ENCODE measurements at regions not wholly inside any gene's neighbourhood (a gene's known extent, or its start where the extent isn't known, plus 50 kb on each side); places are given as distances from the start of the nearest gene placed in this dataset.

- no peak for DNase-seq
These were observed 127.0 kb downstream of the METTL4 start for GRCh38 chr18:2444201-2444875.

DNA sequence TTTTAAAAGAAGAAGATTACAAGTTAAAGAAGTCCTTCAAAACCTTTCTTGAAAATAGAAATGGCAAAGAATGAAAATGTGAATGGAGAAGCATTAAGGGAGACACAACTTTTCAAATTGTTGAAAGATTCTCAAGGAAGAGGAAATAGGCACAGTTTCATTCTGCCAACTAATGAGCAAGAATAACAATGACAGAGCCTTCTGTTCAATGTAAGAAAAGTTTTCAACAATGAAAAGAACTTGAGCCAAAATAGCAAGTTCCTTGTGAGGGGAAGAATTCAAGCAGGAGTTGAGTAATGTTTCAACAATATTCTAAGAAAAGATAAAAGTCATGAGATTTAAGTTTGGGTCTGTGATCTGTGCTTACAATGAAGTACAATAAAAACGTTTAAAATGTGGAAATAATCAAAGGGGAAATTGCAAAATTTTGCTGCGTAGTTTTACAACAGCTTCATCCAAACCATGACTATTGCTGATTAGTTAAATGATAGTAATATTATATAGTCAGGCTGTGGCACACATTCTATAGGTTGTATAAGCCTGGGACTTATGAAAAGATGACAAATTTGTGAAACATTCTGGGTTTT is 122.6 kb downstream of the METTL4 start:
- DNase-seq: no peak

DNA sequence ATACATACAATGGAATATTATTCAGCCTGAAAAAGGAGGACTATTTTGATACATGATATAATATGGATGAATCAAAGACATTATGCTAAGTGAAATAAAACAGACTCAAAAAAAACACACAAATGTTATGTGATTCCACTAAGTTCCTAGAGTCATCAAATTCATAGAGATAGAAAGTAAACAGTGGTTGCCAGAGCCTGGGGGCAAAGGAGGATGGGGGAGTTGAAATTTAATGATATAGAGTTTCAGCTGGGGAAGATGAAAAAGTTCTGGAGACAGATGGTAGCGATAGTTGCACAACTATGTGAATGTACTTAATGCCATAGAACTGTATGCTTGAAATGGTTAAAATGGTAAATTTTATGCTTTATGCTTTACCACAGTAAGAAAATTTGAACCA is 119.7 kb downstream of the METTL4 start:
- DNase-seq: no peak

GRCh38 chr18:2459886-2460285 is 111.4 kb downstream of the METTL4 start:
- no peak for DNase-seq

- no peak for DNase-seq
These were observed 104.3 kb downstream of the METTL4 start for GRCh38 chr18:2466978-2467377.

DNA sequence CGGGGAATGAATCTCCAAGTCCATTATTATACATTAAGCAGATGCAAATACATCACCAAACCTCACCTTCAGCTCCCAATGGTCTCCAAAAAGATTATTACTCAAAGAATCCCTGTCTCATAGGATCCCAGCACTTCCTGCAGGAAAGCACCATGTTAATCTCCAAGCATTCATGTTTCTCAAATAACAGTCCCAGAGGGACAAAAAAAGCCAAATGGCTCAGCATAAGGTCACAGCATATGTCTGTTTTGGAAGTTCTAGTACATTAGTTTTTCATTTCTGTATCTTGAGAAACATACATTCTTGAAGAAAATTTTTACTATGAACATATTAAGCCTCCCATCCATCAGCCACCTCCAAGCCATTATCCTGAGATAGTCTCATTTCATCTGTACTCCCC is 103.3 kb downstream of the METTL4 start:
- DNase-seq: no peak

- DNase-seq: no peak
These were observed 99.8 kb downstream of the METTL4 start for GRCh38 chr18:2471523-2471922.

GRCh38 chr18:2478662-2479061 is 92.6 kb downstream of the METTL4 start:
- DNase-seq: no peak

GRCh38 chr18:2480536-2480935 is 90.8 kb downstream of the METTL4 start:
- no peak for DNase-seq

DNA sequence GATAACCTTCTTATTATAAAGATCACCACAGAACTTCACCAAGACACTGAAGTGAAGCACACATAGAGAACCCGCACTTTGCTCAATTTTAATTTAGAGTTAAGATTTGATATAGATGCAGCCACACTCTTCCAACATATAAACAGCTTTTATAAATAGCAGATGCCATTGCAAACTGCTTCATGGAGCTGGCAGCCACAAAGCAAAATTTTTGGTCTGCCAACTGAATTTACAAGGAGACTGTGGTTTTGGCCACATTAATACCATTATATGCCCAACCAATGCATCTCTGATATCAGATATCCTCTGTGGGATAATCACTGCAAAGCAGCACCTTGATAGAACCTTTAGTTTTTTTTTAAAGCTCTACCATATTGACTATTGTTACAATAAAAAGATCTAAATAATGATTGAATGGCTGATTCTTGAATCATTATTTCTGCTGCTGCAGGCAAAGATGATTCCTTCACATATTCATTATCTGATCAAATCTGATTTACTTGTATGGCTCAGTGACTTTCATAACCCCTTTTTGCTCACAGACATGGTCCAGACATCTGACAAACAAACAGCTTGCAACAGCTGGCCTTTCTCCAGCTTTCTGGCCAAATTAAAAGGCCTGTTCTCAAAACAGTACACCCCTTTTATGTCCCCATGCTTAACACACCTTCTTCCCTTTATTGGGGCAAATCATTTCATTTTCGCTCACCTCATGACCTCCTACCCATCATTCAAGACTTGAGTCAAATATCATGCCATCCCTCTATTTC is 88.4 kb downstream of the METTL4 start:
- DNase-seq: no peak

DNA sequence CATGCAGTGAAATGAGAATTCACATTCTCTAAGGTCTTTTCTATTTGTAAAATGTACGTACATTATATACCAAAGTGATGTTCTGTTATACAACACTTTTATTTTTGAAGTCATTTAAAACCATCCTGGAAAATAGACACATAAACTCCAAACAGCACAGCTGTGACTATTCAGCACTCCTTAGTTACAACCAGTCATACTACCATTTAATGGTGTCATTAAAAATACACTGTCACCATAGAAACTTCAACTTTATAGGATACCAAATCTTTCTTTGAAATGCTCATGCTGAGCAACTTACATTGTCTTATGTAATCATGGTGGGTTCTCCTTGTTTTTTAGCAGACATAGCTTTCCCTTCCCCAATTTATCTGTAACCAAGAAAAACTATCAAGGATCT is 85.3 kb downstream of the METTL4 start:
- DNase-seq: no peak

DNA sequence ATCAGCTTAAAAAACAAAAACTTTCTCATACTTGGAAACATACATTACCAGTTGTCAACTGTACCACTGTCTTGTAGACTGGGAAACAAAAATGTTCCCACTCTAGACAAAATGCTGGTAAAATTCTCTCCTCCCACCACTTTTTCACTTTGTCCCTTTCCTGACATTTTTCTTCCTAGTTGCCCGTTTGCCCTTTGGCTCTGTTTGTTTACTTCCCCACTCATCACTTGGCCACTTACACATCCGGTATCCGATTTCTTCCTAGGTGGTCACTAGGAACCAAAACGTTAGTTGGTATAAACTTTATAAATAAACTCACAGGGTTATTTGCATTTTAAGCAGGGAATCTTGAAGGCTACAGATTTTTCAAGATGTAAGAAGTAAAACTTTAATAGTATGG is 84.9 kb downstream of the METTL4 start:
- DNase-seq: no peak

Data from C1 segment of cervical spinal cord (tissue), 14 donors.